GM12878 (cell line): ENCODE measurements at regions not wholly inside any gene's neighbourhood (a gene's known extent, or its start where the extent isn't known, plus 50 kb on each side); places are given as distances from the start of the nearest gene placed in this dataset.

ENCODE experiments used
- ATAC-seq: fragments of 200-7000 bp; cut with Tn5 transposase; 3 replicates; pipeline ENCODE4 v1.9.1; 2020; ENCODE audit warnings: mild to moderate bottlenecking, moderate library complexity
- BruUV-seq: library from RNA; stranded (reverse); fragments of 400-500 nt; replicated peaks from 2 replicates; lab custom pipeline; 2021; lab: Mats Ljungman, UMichigan
- CTCF ChIA-PET: fragments of 300-600 bp; sonication (Branson Sonifier 250); formaldehyde crosslinking; extraction: SDS; loops from one replicate; lab custom pipeline; 2021; ENCODE audit warnings: inconsistent platforms; lab: Yijun Ruan, JAX
- POLR2A ChIA-PET: fragments of 350-600 bp; formaldehyde crosslinking; extraction: SDS; loops from one replicate; lab custom pipeline; 2021; ENCODE audit warnings: inconsistent platforms; lab: Charles Lee
- RAD21 ChIA-PET: fragments of 300-600 bp; sonication (Branson Sonifier 250); formaldehyde crosslinking; loops from one replicate; lab custom pipeline; 2023; ENCODE audit warnings: antibody characterized with exemption; ENCODE audit not compliant: unreplicated experiment; lab: Charles Lee
- SMC1A ChIA-PET: fragments of 300-600 bp; sonication (Branson Sonifier 250); formaldehyde crosslinking; loops from one replicate; lab custom pipeline; 2023; ENCODE audit not compliant: unreplicated experiment, uncharacterized antibody; lab: Charles Lee
- DNase-seq: peaks from one replicate; pipeline ENCODE4 v3.0.0-alpha.2; 2011; ENCODE audit warnings: low read depth, low spot score
- FAIRE-seq: peaks from 3 replicates; lab custom pipeline; 2011; peaks lifted over from hg19 to GRCh38; lab: Jason Lieb, UNC
- H2AFZ ChIP-seq: 2 replicates; pipeline ENCODE4 v1.6.0; 2011; ENCODE audit warnings: low read depth, low read length, control low read depth; ENCODE audit not compliant: control insufficient read depth
- H3K27ac ChIP-seq: 2 replicates; pipeline ENCODE4 v1.5.1; 2011; ENCODE audit warnings: control low read depth; ENCODE audit not compliant: control insufficient read depth, insufficient read depth
- H3K27me3 ChIP-seq, 2 experiments: replicated peaks in 1 of 2; 2 replicates each; pipeline versions ENCODE4 v1.6.0 to v1.6.1; 2011; ENCODE audit warnings: low read length in 1 of 2; ENCODE audit not compliant: control insufficient read depth in 2 of 2, insufficient read depth in 2 of 2
- H3K36me3 ChIP-seq, 2 experiments: 2 replicates each; pipeline ENCODE4 v1.5.1; 2011; ENCODE audit warnings: low read length in 1 of 2; ENCODE audit not compliant: control insufficient read depth in 2 of 2, insufficient read depth in 2 of 2
- H3K4me1 ChIP-seq: 2 replicates; pipeline ENCODE4 v1.6.1; 2011; ENCODE audit warnings: mild to moderate bottlenecking, low read length, moderate library complexity, mixed read lengths; ENCODE audit not compliant: control insufficient read depth, insufficient read depth
- H3K4me2 ChIP-seq: 2 replicates; pipeline ENCODE4 v1.6.0; 2011; ENCODE audit warnings: control low read depth; ENCODE audit not compliant: control insufficient read depth, insufficient read depth
- H3K4me3 ChIP-seq: fragments of 200-600 bp; sonication (generic); 2 replicates; pipeline ENCODE4 v1.5.1; 2016
- H3K79me2 ChIP-seq: 2 replicates; pipeline ENCODE4 v1.6.0; 2011; ENCODE audit warnings: low read length; ENCODE audit not compliant: control insufficient read depth, insufficient read depth
- H3K9ac ChIP-seq: 2 replicates; pipeline ENCODE4 v1.8.0; 2011; ENCODE audit warnings: low read length, control low read depth, mixed read lengths; ENCODE audit not compliant: control insufficient read depth, insufficient read depth
- H3K9me3 ChIP-seq: replicated peaks from 3 replicates; pipeline ENCODE4 v1.5.1; 2011; ENCODE audit warnings: mild to moderate bottlenecking, low read length; ENCODE audit not compliant: control insufficient read depth, insufficient read depth
- H4K20me1 ChIP-seq: 2 replicates; pipeline ENCODE4 v1.6.0; 2011; ENCODE audit not compliant: control insufficient read depth, insufficient read depth
- BHLHE40 ChIP-seq, 2 experiments: fragments of 450-650 bp in 1 of 2; IDR thresholded peaks; 2 replicates each; pipeline ENCODE4 v1.6.1; 2011 to 2017; ENCODE audit warnings: low read depth in 2 of 2, borderline replicate concordance in 1 of 2, improper control_type of control experiment in 1 of 2, low read length in 1 of 2, mild to moderate bottlenecking in 1 of 2
- CHD4 ChIP-seq: fragments of 200-600 bp; sonication (generic); IDR thresholded peaks from 2 replicates; pipeline ENCODE4 v1.6.1; 2016; ENCODE audit warnings: mild to moderate bottlenecking
- FOXK2 ChIP-seq: fragments of 450-650 bp; IDR thresholded peaks from 2 replicates; pipeline ENCODE4 v1.6.1; 2017; ENCODE audit warnings: mild to moderate bottlenecking, moderate library complexity
- MTA3 ChIP-seq: IDR thresholded peaks from 2 replicates; pipeline ENCODE4 v1.6.1; 2012; ENCODE audit warnings: low read length, inconsistent platforms, borderline replicate concordance
- MYB ChIP-seq: fragments of 150-350 bp; IDR thresholded peaks from 2 replicates; pipeline ENCODE4 v1.6.1; 2014; ENCODE audit warnings: mild to moderate bottlenecking, low read depth, low read length, borderline replicate concordance
- NR2F1 ChIP-seq: fragments of 450-650 bp; conservative IDR thresholded peaks from 2 replicates; pipeline ENCODE4 v1.6.1; 2017; ENCODE audit warnings: mild to moderate bottlenecking
- RUNX3 ChIP-seq: IDR thresholded peaks from 2 replicates; pipeline ENCODE4 v1.6.1; 2012; ENCODE audit warnings: low read length, inconsistent platforms
- SUZ12 ChIP-seq: fragments of 200-600 bp; sonication (generic); IDR thresholded peaks from one replicate; pipeline ENCODE4 v1.6.1; 2018; ENCODE audit warnings: antibody characterized with exemption, mild to moderate bottlenecking; ENCODE audit not compliant: unreplicated experiment
- TBL1XR1 ChIP-seq: IDR thresholded peaks from 2 replicates; pipeline ENCODE4 v1.6.1; 2012; ENCODE audit warnings: low read depth, low read length, improper control_type of control experiment
- ZBED1 ChIP-seq: IDR thresholded peaks from 2 replicates; pipeline ENCODE4 v1.6.1; 2016; ENCODE audit warnings: borderline replicate concordance
- WGBS: methylation state at CpG from one replicate; pipeline ENCODE4 v1.1.6; 2016; ENCODE audit warnings: low lambda C conversion rate; ENCODE audit not compliant: insufficient replicate concordance, insufficient coverage; ENCODE audit errors: missing lambda C conversion rate; 5-methylcytosine and 5-hydroxymethylcytosine counted together
- in situ Hi-C: fragments of 300-500 bp; cut with MboI; formaldehyde crosslinking; loops from 9 replicates; pipeline ENCODE4 v1.14.3; 2018; ENCODE audit warnings: mixed read lengths
- intact Hi-C: fragments of 100-400 bp; cut with micrococcal nuclease; formaldehyde crosslinking; loops from one replicate; pipeline ENCODE4 v1.14.2; 2022; ENCODE audit not compliant: unreplicated experiment
- TF ChIP-seq, protein P1 (sequence below): fragments of 150-350 bp; IDR thresholded peaks from 2 replicates; pipeline ENCODE4 v1.6.1; 2016; ENCODE audit warnings: low read depth, low read length
- TF ChIP-seq, protein P2 (sequence below): fragments of 450-650 bp; IDR thresholded peaks from 2 replicates; pipeline ENCODE4 v1.6.1; 2017; ENCODE audit warnings: mild to moderate bottlenecking, moderate library complexity

DNA sequence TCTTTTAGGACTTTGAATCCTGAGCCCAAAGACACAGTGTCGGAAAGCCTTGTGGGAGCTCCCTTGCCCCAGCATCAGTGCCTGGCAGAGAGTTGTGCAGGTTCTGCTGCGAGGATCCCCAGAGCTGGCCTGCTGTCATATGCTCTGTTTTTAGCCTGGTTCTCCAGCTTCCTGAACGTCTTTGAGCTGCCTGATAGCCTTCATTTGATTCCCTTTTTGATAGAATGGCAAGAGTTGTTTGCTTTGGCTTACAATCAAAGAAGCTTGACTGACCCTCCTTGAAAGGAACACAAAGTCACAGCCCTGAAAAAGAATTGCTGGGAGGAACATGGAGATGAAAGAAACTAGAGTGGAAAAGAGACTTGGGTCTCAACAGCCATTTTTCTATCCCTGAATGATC is 95.4 kb downstream of the C1QL2 start:
- no TSS peak for BruUV-seq
- Histone ChIP-seq H3K9me3 (no peaks in the 10 kb centered on the region), H3K4me3 (no peak overlapping the region), H3K27me3 (no peaks in the 10 kb centered on the region; a peak in 1 of 4 replicates), H3K27ac (no peak overlapping the region), H3K9ac (no peak overlapping the region)
- no peak for DNase-seq
- ChIA-PET POLR2A (no interaction called here), CTCF (interaction anchor here (0.7 to 0.9 kb wide), 2 partner anchors 14 to 43 kb away, joined by 3 to 4 read pairs; no protein-coding TSS in a partner anchor)
- in situ Hi-C loops: no loop called here
- TF ChIP-seq RUNX3 (no peak), ZBED1 (no peak), MTA3 (no peak)
- TF ChIP-seq, all 136 proteins: peak for 0
- SMC1A ChIA-PET: no interaction called here
- intact Hi-C loops: no loop called here
- no peaks in the 10 kb centered on the region for H4K20me1 ChIP-seq
- H3K79me2 ChIP-seq: no peaks in the 10 kb centered on the region
- H3K4me2 ChIP-seq: no peak overlapping the region
- ATAC-seq (no peak), FAIRE-seq (no peak)
- no peaks in the 10 kb centered on the region for H3K4me1 ChIP-seq
- H2AFZ ChIP-seq: no peak overlapping the region
- RAD21 ChIA-PET: no interaction called here
- no peaks in the 10 kb centered on the region for H3K36me3 ChIP-seq
- WGBS: 29% methylated on average over 3 of the region's 3 CpGs

DNA sequence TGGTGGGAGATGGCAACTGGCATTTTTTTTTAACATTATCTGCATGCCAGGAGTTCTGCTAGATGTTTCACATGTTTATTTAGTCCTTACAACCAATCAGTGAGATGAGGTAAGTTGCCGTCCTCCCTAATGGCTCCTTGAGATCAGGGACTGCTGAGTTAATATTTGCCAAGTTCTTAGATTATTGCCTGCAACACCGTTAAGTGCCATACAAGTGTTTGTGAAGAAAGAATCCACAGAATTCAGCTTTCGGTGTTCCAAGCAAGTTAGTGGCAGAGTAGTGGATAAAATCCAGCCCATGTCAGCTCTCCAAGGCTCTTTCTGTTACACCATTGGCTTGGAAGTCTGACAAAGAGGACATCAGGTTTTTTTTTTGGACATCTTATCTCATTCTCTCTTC is 95.9 kb downstream of the C1QL2 start:
- Histone ChIP-seq H3K79me2 (no peaks in the 10 kb centered on the region), H3K27me3 (no peaks in the 10 kb centered on the region), H3K4me2 (no peak overlapping the region), H4K20me1 (no peaks in the 10 kb centered on the region), H3K9me3 (no peaks in the 10 kb centered on the region), H2AFZ (no peak overlapping the region), H3K4me1 (no peaks in the 10 kb centered on the region), H3K9ac (no peak overlapping the region), H3K27ac (no peak overlapping the region), H3K36me3 (no peaks in the 10 kb centered on the region), H3K4me3 (no peak overlapping the region)
- DNase-seq (no peak), ATAC-seq (no peak), FAIRE-seq (no peak)
- WGBS: 26% methylated on average over 3 of the region's 3 CpGs
- ChIA-PET POLR2A (no interaction called here), RAD21 (no interaction called here), CTCF (interaction anchor here (0.9 kb wide), 1 partner anchor 13 kb away, joined by 4 read pairs; no protein-coding TSS in a partner anchor), SMC1A (interaction anchor here (0.8 kb wide), 1 partner anchor 42 kb away, joined by 3 read pairs; no protein-coding TSS in a partner anchor)
- intact Hi-C loops: no loop called here
- in situ Hi-C loops: no loop called here
- no TSS peak for BruUV-seq
- no peak for TF ChIP-seq CHD4
- TF ChIP-seq, protein P1, sequence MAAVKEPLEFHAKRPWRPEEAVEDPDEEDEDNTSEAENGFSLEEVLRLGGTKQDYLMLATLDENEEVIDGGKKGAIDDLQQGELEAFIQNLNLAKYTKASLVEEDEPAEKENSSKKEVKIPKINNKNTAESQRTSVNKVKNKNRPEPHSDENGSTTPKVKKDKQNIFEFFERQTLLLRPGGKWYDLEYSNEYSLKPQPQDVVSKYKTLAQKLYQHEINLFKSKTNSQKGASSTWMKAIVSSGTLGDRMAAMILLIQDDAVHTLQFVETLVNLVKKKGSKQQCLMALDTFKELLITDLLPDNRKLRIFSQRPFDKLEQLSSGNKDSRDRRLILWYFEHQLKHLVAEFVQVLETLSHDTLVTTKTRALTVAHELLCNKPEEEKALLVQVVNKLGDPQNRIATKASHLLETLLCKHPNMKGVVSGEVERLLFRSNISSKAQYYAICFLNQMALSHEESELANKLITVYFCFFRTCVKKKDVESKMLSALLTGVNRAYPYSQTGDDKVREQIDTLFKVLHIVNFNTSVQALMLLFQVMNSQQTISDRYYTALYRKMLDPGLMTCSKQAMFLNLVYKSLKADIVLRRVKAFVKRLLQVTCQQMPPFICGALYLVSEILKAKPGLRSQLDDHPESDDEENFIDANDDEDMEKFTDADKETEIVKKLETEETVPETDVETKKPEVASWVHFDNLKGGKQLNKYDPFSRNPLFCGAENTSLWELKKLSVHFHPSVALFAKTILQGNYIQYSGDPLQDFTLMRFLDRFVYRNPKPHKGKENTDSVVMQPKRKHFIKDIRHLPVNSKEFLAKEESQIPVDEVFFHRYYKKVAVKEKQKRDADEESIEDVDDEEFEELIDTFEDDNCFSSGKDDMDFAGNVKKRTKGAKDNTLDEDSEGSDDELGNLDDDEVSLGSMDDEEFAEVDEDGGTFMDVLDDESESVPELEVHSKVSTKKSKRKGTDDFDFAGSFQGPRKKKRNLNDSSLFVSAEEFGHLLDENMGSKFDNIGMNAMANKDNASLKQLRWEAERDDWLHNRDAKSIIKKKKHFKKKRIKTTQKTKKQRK: no peak
- TF ChIP-seq NR2F1: no peak
- TF ChIP-seq SUZ12: no peak
- TF ChIP-seq, protein P2, sequence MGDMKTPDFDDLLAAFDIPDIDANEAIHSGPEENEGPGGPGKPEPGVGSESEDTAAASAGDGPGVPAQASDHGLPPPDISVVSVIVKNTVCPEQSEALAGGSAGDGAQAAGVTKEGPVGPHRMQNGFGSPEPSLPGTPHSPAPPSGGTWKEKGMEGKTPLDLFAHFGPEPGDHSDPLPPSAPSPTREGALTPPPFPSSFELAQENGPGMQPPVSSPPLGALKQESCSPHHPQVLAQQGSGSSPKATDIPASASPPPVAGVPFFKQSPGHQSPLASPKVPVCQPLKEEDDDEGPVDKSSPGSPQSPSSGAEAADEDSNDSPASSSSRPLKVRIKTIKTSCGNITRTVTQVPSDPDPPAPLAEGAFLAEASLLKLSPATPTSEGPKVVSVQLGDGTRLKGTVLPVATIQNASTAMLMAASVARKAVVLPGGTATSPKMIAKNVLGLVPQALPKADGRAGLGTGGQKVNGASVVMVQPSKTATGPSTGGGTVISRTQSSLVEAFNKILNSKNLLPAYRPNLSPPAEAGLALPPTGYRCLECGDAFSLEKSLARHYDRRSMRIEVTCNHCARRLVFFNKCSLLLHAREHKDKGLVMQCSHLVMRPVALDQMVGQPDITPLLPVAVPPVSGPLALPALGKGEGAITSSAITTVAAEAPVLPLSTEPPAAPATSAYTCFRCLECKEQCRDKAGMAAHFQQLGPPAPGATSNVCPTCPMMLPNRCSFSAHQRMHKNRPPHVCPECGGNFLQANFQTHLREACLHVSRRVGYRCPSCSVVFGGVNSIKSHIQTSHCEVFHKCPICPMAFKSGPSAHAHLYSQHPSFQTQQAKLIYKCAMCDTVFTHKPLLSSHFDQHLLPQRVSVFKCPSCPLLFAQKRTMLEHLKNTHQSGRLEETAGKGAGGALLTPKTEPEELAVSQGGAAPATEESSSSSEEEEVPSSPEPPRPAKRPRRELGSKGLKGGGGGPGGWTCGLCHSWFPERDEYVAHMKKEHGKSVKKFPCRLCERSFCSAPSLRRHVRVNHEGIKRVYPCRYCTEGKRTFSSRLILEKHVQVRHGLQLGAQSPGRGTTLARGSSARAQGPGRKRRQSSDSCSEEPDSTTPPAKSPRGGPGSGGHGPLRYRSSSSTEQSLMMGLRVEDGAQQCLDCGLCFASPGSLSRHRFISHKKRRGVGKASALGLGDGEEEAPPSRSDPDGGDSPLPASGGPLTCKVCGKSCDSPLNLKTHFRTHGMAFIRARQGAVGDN: no peak
- no peak for TF ChIP-seq FOXK2
- TF ChIP-seq MYB: no peak
- TF ChIP-seq BHLHE40 (IDR thresholded peaks at IDR 0.05; ENCODE audit: borderline replicate concordance in 1 of 2, low read depth in 2 of 2, low read length in 1 of 2): no peak
- TF ChIP-seq TBL1XR1: no peak
